SK-N-SH (cell line): ENCODE measurements at regions not wholly inside any gene's neighbourhood (a gene's known extent, or its start where the extent isn't known, plus 50 kb on each side); places are given as distances from the start of the nearest gene placed in this dataset.

Experiments
- ELF1 ChIP-seq: IDR thresholded peaks from 2 replicates; pipeline ENCODE4 v1.4.0; 2012
- EP300 ChIP-seq, 2 experiments: IDR thresholded peaks; 2 replicates each; pipeline versions ENCODE4 v1.4.0 to v1.6.1; 2012; ENCODE audit warnings: borderline replicate concordance in 1 of 2, low read depth in 1 of 2, low read length in 1 of 2
- FOXJ3 ChIP-seq: sonication (generic); formaldehyde crosslinking; IDR thresholded peaks from 2 replicates; pipeline ENCODE4 v1.5.1; 2020; ENCODE audit warnings: mild to moderate bottlenecking, missing genetic modification reagents
- FOXM1 ChIP-seq: IDR thresholded peaks from 2 replicates; pipeline ENCODE4 v1.4.0; 2012; ENCODE audit warnings: low read depth, mild to moderate bottlenecking
- MXI1 ChIP-seq: IDR thresholded peaks from 2 replicates; pipeline ENCODE4 v1.6.1; 2012; ENCODE audit warnings: mild to moderate bottlenecking, low read depth, low read length, improper control_type of control experiment
- POLR2AphosphoS5 ChIP-seq: IDR thresholded peaks from 2 replicates; pipeline ENCODE4 v1.6.1; 2012; ENCODE audit warnings: low read depth, low read length
- RCOR1 ChIP-seq: fragments of 150-350 bp; IDR thresholded peaks from 2 replicates; pipeline ENCODE4 v1.6.1; 2017; ENCODE audit warnings: antibody characterized with exemption, low read length
- RFX5 ChIP-seq: IDR thresholded peaks from 2 replicates; pipeline ENCODE4 v1.6.1; 2012; ENCODE audit warnings: mild to moderate bottlenecking, improper control_type of control experiment, low read length
- SIN3A ChIP-seq: IDR thresholded peaks from 2 replicates; pipeline ENCODE4 v1.6.1; 2012; ENCODE audit warnings: low read depth, mild to moderate bottlenecking, low read length, moderate library complexity, borderline replicate concordance
- TAF1 ChIP-seq: IDR thresholded peaks from 2 replicates; pipeline ENCODE4 v1.6.1; 2012; ENCODE audit warnings: low read depth, mild to moderate bottlenecking, low read length, moderate library complexity, borderline replicate concordance
- TF ChIP-seq, protein P1 (sequence below): fragments of 200-600 bp; sonication (generic); IDR thresholded peaks from 2 replicates; pipeline ENCODE4 v1.6.1; 2017; ENCODE audit warnings: antibody characterized with exemption, mild to moderate bottlenecking, moderate library complexity
- TF ChIP-seq, protein P2 (sequence below): IDR thresholded peaks from 2 replicates; pipeline ENCODE4 v1.4.0; 2012; ENCODE audit warnings: low read depth
- TF ChIP-seq, protein P3 (sequence below): IDR thresholded peaks from 2 replicates; pipeline ENCODE4 v1.6.1; 2012; ENCODE audit warnings: mild to moderate bottlenecking, low read depth, low read length, moderate library complexity
- TF ChIP-seq, protein P4 (sequence below): fragments of 150-350 bp; IDR thresholded peaks from 2 replicates; pipeline ENCODE4 v1.6.1; 2017; ENCODE audit warnings: antibody characterized with exemption, low read length, low read depth, borderline replicate concordance

DNA sequence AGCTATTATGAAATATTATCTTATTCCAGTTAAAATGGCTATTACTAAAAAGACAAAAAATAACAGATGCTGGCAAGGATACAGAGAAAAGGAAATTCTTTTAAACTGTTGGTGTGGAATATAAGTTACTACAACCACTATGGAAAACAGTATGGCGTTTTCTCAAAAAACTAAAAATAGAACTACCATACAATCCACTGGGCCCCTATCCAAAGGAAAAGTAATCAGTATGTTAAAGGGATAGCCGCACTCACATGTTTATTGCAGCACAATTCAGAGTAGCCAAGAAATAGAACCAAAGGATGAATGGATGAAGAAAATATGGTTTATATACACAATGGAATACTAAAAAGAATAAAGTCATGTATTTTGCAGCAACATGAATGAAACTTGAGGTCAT is 303.8 kb upstream of the ECI2 start:
- TF ChIP-seq, protein P1, sequence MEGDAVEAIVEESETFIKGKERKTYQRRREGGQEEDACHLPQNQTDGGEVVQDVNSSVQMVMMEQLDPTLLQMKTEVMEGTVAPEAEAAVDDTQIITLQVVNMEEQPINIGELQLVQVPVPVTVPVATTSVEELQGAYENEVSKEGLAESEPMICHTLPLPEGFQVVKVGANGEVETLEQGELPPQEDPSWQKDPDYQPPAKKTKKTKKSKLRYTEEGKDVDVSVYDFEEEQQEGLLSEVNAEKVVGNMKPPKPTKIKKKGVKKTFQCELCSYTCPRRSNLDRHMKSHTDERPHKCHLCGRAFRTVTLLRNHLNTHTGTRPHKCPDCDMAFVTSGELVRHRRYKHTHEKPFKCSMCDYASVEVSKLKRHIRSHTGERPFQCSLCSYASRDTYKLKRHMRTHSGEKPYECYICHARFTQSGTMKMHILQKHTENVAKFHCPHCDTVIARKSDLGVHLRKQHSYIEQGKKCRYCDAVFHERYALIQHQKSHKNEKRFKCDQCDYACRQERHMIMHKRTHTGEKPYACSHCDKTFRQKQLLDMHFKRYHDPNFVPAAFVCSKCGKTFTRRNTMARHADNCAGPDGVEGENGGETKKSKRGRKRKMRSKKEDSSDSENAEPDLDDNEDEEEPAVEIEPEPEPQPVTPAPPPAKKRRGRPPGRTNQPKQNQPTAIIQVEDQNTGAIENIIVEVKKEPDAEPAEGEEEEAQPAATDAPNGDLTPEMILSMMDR, result no peak
- TF ChIP-seq, protein P2, sequence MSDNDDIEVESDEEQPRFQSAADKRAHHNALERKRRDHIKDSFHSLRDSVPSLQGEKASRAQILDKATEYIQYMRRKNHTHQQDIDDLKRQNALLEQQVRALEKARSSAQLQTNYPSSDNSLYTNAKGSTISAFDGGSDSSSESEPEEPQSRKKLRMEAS, result no peak
- TF ChIP-seq FOXJ3, result no peak
- TF ChIP-seq ELF1, result no peak
- no peak for TF ChIP-seq EP300 (IDR thresholded peaks at IDR 0.05; ENCODE audit: borderline replicate concordance in 1 of 2, low read depth in 1 of 2, low read length in 1 of 2)
- TF ChIP-seq TAF1, result no peak
- no peak for TF ChIP-seq MXI1
- no peak for TF ChIP-seq POLR2AphosphoS5
- TF ChIP-seq RCOR1, result no peak
- no peak for TF ChIP-seq FOXM1
- no peak for TF ChIP-seq RFX5
- TF ChIP-seq, protein P3, sequence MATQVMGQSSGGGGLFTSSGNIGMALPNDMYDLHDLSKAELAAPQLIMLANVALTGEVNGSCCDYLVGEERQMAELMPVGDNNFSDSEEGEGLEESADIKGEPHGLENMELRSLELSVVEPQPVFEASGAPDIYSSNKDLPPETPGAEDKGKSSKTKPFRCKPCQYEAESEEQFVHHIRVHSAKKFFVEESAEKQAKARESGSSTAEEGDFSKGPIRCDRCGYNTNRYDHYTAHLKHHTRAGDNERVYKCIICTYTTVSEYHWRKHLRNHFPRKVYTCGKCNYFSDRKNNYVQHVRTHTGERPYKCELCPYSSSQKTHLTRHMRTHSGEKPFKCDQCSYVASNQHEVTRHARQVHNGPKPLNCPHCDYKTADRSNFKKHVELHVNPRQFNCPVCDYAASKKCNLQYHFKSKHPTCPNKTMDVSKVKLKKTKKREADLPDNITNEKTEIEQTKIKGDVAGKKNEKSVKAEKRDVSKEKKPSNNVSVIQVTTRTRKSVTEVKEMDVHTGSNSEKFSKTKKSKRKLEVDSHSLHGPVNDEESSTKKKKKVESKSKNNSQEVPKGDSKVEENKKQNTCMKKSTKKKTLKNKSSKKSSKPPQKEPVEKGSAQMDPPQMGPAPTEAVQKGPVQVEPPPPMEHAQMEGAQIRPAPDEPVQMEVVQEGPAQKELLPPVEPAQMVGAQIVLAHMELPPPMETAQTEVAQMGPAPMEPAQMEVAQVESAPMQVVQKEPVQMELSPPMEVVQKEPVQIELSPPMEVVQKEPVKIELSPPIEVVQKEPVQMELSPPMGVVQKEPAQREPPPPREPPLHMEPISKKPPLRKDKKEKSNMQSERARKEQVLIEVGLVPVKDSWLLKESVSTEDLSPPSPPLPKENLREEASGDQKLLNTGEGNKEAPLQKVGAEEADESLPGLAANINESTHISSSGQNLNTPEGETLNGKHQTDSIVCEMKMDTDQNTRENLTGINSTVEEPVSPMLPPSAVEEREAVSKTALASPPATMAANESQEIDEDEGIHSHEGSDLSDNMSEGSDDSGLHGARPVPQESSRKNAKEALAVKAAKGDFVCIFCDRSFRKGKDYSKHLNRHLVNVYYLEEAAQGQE, result no peak
- TF ChIP-seq SIN3A, result no peak
- TF ChIP-seq, protein P4, sequence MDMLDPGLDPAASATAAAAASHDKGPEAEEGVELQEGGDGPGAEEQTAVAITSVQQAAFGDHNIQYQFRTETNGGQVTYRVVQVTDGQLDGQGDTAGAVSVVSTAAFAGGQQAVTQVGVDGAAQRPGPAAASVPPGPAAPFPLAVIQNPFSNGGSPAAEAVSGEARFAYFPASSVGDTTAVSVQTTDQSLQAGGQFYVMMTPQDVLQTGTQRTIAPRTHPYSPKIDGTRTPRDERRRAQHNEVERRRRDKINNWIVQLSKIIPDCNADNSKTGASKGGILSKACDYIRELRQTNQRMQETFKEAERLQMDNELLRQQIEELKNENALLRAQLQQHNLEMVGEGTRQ, result no peak
